ENCODE measurements at regions not wholly inside any gene's neighbourhood (a gene's known extent, or its start where the extent isn't known, plus 50 kb on each side); places are given as distances from the start of the nearest gene placed in this dataset.

DNA sequence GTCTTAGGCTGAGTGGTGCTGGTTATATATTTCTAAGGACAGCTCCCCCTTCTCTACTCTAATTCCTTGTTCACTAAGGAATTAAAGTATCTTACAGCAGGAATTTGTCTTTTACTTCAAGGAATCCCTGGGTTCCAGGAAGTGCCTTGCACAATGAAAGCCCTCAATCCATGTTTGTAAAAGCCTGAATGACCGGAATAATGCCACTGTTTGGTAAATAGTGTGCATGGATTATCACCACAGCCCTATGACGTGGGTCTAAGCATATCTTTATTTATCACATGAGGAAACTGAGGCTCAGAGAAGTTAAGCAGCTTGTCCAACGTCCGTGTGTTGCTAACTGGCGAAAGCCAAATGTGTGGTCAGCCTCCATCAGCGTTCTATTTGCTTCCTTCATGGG is 135.7 kb upstream of the NAV2 start:
- ChIA-PET CTCF (ENCODE audit: low intra/inter-chr PET ratio) (no interaction called here), POLR2A (no interaction called here)
- Histone ChIP-seq H3K9ac (ENCODE audit: insufficient read depth in 1 of 2, low read depth in 2 of 2, low read length in 2 of 2) (no peak overlapping the region), H3K27me3 (ENCODE audit: control insufficient read depth in 2 of 2, insufficient read depth in 2 of 2, low read length in 2 of 2) (peaks cover 0 to 7% of the 10 kb centered on the region in 2 experiments; a peak in 1 of 5 replicates), H3K79me2 (ENCODE audit: control insufficient read depth, insufficient read depth, low read length) (no peaks in the 10 kb centered on the region), H3K4me2 (ENCODE audit: insufficient read depth, low read length) (no peak overlapping the region), H4K20me1 (replicated peaks; ENCODE audit: control insufficient read depth, insufficient read depth, low read length) (no peaks in the 10 kb centered on the region), H3K9me3 (replicated peaks; ENCODE audit: control insufficient read depth, insufficient read depth, low read depth, low read length) (no peaks in the 10 kb centered on the region), H3K9me1 (ENCODE audit: control insufficient read depth, insufficient read depth, low read length) (no peaks in the 10 kb centered on the region), H3K4me1 (replicated peaks in 1 of 2; ENCODE audit: control insufficient read depth in 2 of 2, insufficient read depth in 2 of 2, low read length in 2 of 2) (no peaks in the 10 kb centered on the region), H2AFZ (ENCODE audit: low read depth, low read length) (no peak overlapping the region), H3K27ac (ENCODE audit: extremely low read depth, low read depth, low read length) (no peak overlapping the region), H3K36me3 (ENCODE audit: control insufficient read depth, insufficient read depth, low read length) (no peaks in the 10 kb centered on the region), H3K4me3 (no peak overlapping the region)
- DNase-seq (ENCODE audit: extremely low read depth in 1 of 4, low spot score in 3 of 4) (no peak), ATAC-seq (no peak), FAIRE-seq (no peak)
- in situ Hi-C loops (cut with MboI), result no loop called here
- no peak for TF ChIP-seq MCM5 (IDR thresholded peaks at IDR 0.05; ENCODE audit: low read depth)
- no peak for TF ChIP-seq SMAD4 (CRISPR knock-in tag; conservative IDR thresholded peaks at IDR 0.05)
- TF ChIP-seq, protein P1, sequence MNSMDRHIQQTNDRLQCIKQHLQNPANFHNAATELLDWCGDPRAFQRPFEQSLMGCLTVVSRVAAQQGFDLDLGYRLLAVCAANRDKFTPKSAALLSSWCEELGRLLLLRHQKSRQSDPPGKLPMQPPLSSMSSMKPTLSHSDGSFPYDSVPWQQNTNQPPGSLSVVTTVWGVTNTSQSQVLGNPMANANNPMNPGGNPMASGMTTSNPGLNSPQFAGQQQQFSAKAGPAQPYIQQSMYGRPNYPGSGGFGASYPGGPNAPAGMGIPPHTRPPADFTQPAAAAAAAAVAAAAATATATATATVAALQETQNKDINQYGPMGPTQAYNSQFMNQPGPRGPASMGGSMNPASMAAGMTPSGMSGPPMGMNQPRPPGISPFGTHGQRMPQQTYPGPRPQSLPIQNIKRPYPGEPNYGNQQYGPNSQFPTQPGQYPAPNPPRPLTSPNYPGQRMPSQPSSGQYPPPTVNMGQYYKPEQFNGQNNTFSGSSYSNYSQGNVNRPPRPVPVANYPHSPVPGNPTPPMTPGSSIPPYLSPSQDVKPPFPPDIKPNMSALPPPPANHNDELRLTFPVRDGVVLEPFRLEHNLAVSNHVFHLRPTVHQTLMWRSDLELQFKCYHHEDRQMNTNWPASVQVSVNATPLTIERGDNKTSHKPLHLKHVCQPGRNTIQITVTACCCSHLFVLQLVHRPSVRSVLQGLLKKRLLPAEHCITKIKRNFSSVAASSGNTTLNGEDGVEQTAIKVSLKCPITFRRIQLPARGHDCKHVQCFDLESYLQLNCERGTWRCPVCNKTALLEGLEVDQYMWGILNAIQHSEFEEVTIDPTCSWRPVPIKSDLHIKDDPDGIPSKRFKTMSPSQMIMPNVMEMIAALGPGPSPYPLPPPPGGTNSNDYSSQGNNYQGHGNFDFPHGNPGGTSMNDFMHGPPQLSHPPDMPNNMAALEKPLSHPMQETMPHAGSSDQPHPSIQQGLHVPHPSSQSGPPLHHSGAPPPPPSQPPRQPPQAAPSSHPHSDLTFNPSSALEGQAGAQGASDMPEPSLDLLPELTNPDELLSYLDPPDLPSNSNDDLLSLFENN (IDR thresholded peaks at IDR 0.05; ENCODE audit: low read depth in 2 of 2, low read length in 2 of 2), result no peak
- TF ChIP-seq SIN3A (IDR thresholded peaks at IDR 0.05; ENCODE audit: borderline replicate concordance in 2 of 2, control insufficient read depth in 1 of 2, low read depth in 2 of 2, low read length in 2 of 2), result no peak
- TF ChIP-seq MAFG (tag; conservative IDR thresholded peaks at IDR 0.05), result no peak
- TF ChIP-seq, protein P2, sequence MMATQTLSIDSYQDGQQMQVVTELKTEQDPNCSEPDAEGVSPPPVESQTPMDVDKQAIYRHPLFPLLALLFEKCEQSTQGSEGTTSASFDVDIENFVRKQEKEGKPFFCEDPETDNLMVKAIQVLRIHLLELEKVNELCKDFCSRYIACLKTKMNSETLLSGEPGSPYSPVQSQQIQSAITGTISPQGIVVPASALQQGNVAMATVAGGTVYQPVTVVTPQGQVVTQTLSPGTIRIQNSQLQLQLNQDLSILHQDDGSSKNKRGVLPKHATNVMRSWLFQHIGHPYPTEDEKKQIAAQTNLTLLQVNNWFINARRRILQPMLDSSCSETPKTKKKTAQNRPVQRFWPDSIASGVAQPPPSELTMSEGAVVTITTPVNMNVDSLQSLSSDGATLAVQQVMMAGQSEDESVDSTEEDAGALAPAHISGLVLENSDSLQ (IDR thresholded peaks at IDR 0.05), result no peak
- TF ChIP-seq, protein P3, sequence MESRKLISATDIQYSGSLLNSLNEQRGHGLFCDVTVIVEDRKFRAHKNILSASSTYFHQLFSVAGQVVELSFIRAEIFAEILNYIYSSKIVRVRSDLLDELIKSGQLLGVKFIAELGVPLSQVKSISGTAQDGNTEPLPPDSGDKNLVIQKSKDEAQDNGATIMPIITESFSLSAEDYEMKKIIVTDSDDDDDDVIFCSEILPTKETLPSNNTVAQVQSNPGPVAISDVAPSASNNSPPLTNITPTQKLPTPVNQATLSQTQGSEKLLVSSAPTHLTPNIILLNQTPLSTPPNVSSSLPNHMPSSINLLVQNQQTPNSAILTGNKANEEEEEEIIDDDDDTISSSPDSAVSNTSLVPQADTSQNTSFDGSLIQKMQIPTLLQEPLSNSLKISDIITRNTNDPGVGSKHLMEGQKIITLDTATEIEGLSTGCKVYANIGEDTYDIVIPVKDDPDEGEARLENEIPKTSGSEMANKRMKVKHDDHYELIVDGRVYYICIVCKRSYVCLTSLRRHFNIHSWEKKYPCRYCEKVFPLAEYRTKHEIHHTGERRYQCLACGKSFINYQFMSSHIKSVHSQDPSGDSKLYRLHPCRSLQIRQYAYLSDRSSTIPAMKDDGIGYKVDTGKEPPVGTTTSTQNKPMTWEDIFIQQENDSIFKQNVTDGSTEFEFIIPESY (CRISPR knock-in tag; IDR thresholded peaks at IDR 0.05), result no peak
- TF ChIP-seq, protein P4, sequence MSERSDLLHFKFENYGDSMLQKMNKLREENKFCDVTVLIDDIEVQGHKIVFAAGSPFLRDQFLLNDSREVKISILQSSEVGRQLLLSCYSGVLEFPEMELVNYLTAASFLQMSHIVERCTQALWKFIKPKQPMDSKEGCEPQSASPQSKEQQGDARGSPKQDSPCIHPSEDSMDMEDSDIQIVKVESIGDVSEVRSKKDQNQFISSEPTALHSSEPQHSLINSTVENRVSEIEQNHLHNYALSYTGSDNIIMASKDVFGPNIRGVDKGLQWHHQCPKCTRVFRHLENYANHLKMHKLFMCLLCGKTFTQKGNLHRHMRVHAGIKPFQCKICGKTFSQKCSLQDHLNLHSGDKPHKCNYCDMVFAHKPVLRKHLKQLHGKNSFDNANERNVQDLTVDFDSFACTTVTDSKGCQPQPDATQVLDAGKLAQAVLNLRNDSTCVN (CRISPR knock-in tag; IDR thresholded peaks at IDR 0.05), result no peak
- TF ChIP-seq IFI16 (CRISPR knock-in tag; IDR thresholded peaks at IDR 0.05), result no peak
- TF ChIP-seq ZNF695 (CRISPR knock-in tag; IDR thresholded peaks at IDR 0.05), result no peak
- TF ChIP-seq HNRNPH1 (optimal IDR thresholded peaks at IDR 0.05; ENCODE audit: low read depth, low read length), result no peak
- no peak for TF ChIP-seq KDM2B (CRISPR knock-in tag; IDR thresholded peaks at IDR 0.05)
- no peak for TF ChIP-seq RBM34 (IDR thresholded peaks at IDR 0.05; ENCODE audit: borderline replicate concordance, insufficient read depth, low read length)
- TF ChIP-seq ZNF224 (CRISPR knock-in tag; IDR thresholded peaks at IDR 0.05), result no peak
- 0% methylated on average over 6 of the region's 6 CpGs for WGBS (ENCODE audit: insufficient coverage, low coverage, missing lambda C conversion rate)
- intact Hi-C loops (cut with micrococcal nuclease), result no loop called here
- no TSS peak for BruUV-seq (replicated peaks)
